Transverse colon (tissue), 4 donors: ENCODE measurements at regions not wholly inside any gene's neighbourhood (a gene's known extent, or its start where the extent isn't known, plus 50 kb on each side); places are given as distances from the start of the nearest gene placed in this dataset.

Experiments
- DNase-seq: peaks from one replicate; pipeline ENCODE4 v3.0.0-alpha.2; 2019
- H3K27ac ChIP-seq, 4 donors: fragments of 200-600 bp; sonication (generic); 2 replicates each; pipeline ENCODE4 v1.5.1; 2016 to 2018; ENCODE audit warnings: inconsistent platforms in 4 of 4
- H3K27me3 ChIP-seq: fragments of 200-600 bp; sonication (generic); 2 replicates; pipeline ENCODE4 v1.5.1; 2017; ENCODE audit warnings: inconsistent platforms
- H3K36me3 ChIP-seq, 4 donors: fragments of 200-600 bp; sonication (generic); 2 replicates each; pipeline ENCODE4 v1.5.1; 2017 to 2019; ENCODE audit warnings: inconsistent platforms in 4 of 4
- H3K4me1 ChIP-seq, 4 donors: fragments of 200-600 bp; sonication (generic); 2 replicates each; pipeline ENCODE4 v1.5.1; 2017 to 2020; ENCODE audit warnings: inconsistent platforms in 4 of 4
- H3K4me3 ChIP-seq, 4 donors: fragments of 200-600 bp; sonication (generic); 1 replicate in 1 of 4; 2 replicates in 3 of 4; pipeline versions ENCODE4 v1.5.1 to v1.6.1; 2017 to 2019; ENCODE audit warnings: inconsistent platforms in 4 of 4
- H3K9me3 ChIP-seq, 2 donors: fragments of 200-600 bp; sonication (generic); 2 replicates each; pipeline ENCODE4 v1.5.1; 2017 to 2019; ENCODE audit warnings: inconsistent platforms in 2 of 2
- CTCF ChIP-seq, 5 experiments: fragments of 200-600 bp in 3 of 5; fragments of 450-650 bp in 2 of 5; sonication (generic) in 3 of 5; IDR thresholded peaks; 1 replicate in 2 of 5; 2 replicates in 3 of 5; pipeline ENCODE4 v1.5.1; 2016 to 2017; ENCODE audit warnings: antibody characterized with exemption in 5 of 5, inconsistent platforms in 3 of 5, mild to moderate bottlenecking in 2 of 5, moderate library complexity in 1 of 5
- EP300 ChIP-seq: sonication (generic); formaldehyde crosslinking; IDR thresholded peaks from one replicate; pipeline ENCODE4 v1.6.1; 2017; ENCODE audit warnings: antibody characterized with exemption, low read depth
- POLR2A ChIP-seq: fragments of 450-650 bp; IDR thresholded peaks from one replicate; pipeline ENCODE4 v1.6.1; 2016; ENCODE audit warnings: antibody characterized with exemption, mild to moderate bottlenecking, moderate library complexity
- POLR2AphosphoS5 ChIP-seq, 3 donors: sonication (generic); formaldehyde crosslinking; IDR thresholded peaks; one replicate each; pipeline ENCODE4 v1.6.1; 2016; ENCODE audit warnings: antibody characterized with exemption in 3 of 3
- WGBS, 2 donors: methylation state at CpG; one replicate each; pipeline ENCODE4 v1.1.5; 2018; ENCODE audit warnings: low coverage in 1 of 2; 5-methylcytosine and 5-hydroxymethylcytosine counted together
- in situ Hi-C, 4 donors: fragments of 200-750 bp; cut with MboI; loops; one replicate each; pipeline versions ENCODE4 v1.15.0 to v1.15.1; 2017; ENCODE audit warnings: low sequenced_read_pairs in 3 of 4, low pct_ligation_motif_present in 1 of 4, low pct_unique_long_range_greater_than_20kb in 1 of 4
- intact Hi-C: fragments of 100-400 bp; cut with DNase I; formaldehyde crosslinking; loops from one replicate; pipeline ENCODE4 v1.15.1; 2023; ENCODE audit warnings: low total_unique reads

DNA sequence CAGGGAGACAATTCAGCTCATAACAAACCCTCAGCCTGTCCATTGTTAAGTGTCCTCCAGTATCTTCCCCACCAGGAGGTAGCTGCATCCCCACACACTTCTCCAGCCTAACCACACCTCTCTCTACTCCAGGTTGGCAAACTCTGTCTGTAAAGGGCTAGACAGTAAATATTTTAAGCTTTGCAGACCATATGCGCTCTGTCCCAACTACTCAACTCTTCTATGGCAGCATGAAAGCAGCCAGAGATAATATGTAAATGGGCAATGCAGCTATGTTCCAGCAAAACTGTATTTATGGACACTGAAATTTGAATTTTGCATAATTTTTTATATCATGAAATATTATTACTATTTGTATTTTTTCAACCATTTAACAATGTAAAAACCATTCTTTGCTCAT lies 230.4 kb upstream of the STT3B start:
- no peaks in the 10 kb centered on the region for H3K36me3 ChIP-seq
- no peaks in the 10 kb centered on the region for H3K27me3 ChIP-seq
- H3K4me1 ChIP-seq: no peaks in the 10 kb centered on the region
- H3K4me3 ChIP-seq: no peak overlapping the region
- 92 to 100% methylated on average over 1 of the region's 1 CpG for WGBS, 2 donors
- TF ChIP-seq POLR2A: no peak
- TF ChIP-seq CTCF (IDR thresholded peaks at IDR 0.05): no peak
- no peak for TF ChIP-seq EP300
- no peak for TF ChIP-seq POLR2AphosphoS5 (IDR thresholded peaks at IDR 0.05)
- H3K9me3 ChIP-seq: no peaks in the 10 kb centered on the region
- no peak for DNase-seq
- H3K27ac ChIP-seq: no peak overlapping the region
- intact Hi-C loops (no loop called here), in situ Hi-C loops (no loop called here)

DNA sequence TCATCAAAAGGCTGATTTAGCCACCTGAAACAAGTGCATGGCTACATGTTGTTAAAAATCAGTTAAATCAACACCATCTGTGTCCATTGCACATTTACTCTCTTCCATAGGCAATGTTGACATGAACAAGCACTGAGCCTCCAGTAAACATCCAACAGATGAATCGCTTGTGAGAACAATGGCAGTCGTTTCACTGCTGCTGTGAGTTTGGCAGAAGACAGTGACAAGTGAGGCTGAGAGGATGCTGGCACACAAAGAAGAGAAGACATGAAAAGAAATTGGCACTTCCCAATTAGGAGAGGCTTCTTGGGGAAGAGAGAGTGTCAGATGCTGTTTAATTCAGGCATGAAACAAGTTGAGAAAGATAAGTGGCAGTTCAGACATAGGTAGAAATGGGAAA lies 227.4 kb upstream of the STT3B start:
- WGBS, 2 donors: 67 to 69% methylated on average over 2 of the region's 2 CpGs
- H3K4me1 ChIP-seq: no peaks in the 10 kb centered on the region
- intact Hi-C loops (no loop called here), in situ Hi-C loops (no loop called here)
- no peak overlapping the region for H3K4me3 ChIP-seq
- H3K36me3 ChIP-seq: no peaks in the 10 kb centered on the region
- no peak overlapping the region for H3K27ac ChIP-seq
- no peak for TF ChIP-seq POLR2AphosphoS5 (IDR thresholded peaks at IDR 0.05)
- no peak for TF ChIP-seq POLR2A
- no peak for TF ChIP-seq CTCF (IDR thresholded peaks at IDR 0.05)
- TF ChIP-seq EP300: no peak
- H3K27me3 ChIP-seq: no peaks in the 10 kb centered on the region
- no peak for DNase-seq
- no peaks in the 10 kb centered on the region for H3K9me3 ChIP-seq

GRCh38 chr3:31307131-31307785 lies 225.5 kb upstream of the STT3B start:
- 57 to 76% methylated on average over 1 of the region's 1 CpG for WGBS, 2 donors
- intact Hi-C loops: no loop called here
- no peak overlapping the region for H3K27ac ChIP-seq
- H3K9me3 ChIP-seq: no peaks in the 10 kb centered on the region
- TF ChIP-seq POLR2A (no peak), CTCF (IDR thresholded peaks at IDR 0.05) (no peak), POLR2AphosphoS5 (IDR thresholded peaks at IDR 0.05) (no peak), EP300 (no peak)
- no peaks in the 10 kb centered on the region for H3K27me3 ChIP-seq
- H3K4me3 ChIP-seq: no peak overlapping the region
- no peaks in the 10 kb centered on the region for H3K4me1 ChIP-seq
- DNase-seq: no peak
- in situ Hi-C loops: no loop called here
- H3K36me3 ChIP-seq: no peaks in the 10 kb centered on the region

GRCh38 chr3:31311559-31311958 lies 221.2 kb upstream of the STT3B start:
- intact Hi-C loops: no loop called here
- no peak for DNase-seq
- 88 to 100% methylated on average over 1 to 3 of the region's 3 CpGs for WGBS, 2 donors
- Histone ChIP-seq H3K36me3 (no peaks in the 10 kb centered on the region), H3K9me3 (no peaks in the 10 kb centered on the region), H3K4me3 (no peak overlapping the region), H3K27ac (no peak overlapping the region), H3K27me3 (no peaks in the 10 kb centered on the region), H3K4me1 (no peaks in the 10 kb centered on the region)
- in situ Hi-C loops: no loop called here
- no peak for TF ChIP-seq CTCF (IDR thresholded peaks at IDR 0.05)
- no peak for TF ChIP-seq EP300
- TF ChIP-seq POLR2AphosphoS5 (IDR thresholded peaks at IDR 0.05): no peak
- no peak for TF ChIP-seq POLR2A
